CD8-positive, alpha-beta memory T cell (primary cell): ENCODE measurements at regions not wholly inside any gene's neighbourhood (a gene's known extent, or its start where the extent isn't known, plus 50 kb on each side); places are given as distances from the start of the nearest gene placed in this dataset.
A peak's percentile ranks its signal among the peaks of the same experiment; 100 is the strongest.
"Not testable (repeated sequence)": the region's sequence is repeated elsewhere in the genome, so short reads cannot be mapped to it uniquely, and the experiment has no call there.

Source experiments
- CTCF ChIA-PET: fragments of 350-600 bp; sonication (Branson Sonifier 250); formaldehyde crosslinking; loops from one replicate; lab custom pipeline; 2021; ENCODE audit warnings: antibody characterized with exemption; lab: Charles Lee
- POLR2A ChIA-PET: fragments of 350-600 bp; sonication (Branson Sonifier 250); formaldehyde crosslinking; loops from one replicate; lab custom pipeline; 2021; ENCODE audit warnings: antibody characterized with exemption; lab: Charles Lee
- DNase-seq, 5 donors: peaks; one replicate each; pipeline versions ENCODE4 v3.0.0 to v3.0.0-alpha.2; 2020 to 2022; ENCODE audit warnings: mixed read lengths in 1 of 5
- H3K27ac ChIP-seq: one replicate; pipeline ENCODE4 v1.7.0; 2013; ENCODE audit warnings: low read depth, mild to moderate bottlenecking, low read length, moderate library complexity
- H3K27me3 ChIP-seq: 2 replicates; pipeline ENCODE4 v1.7.0; 2013; ENCODE audit warnings: low read length, mild to moderate bottlenecking; ENCODE audit not compliant: insufficient read depth, poor library complexity, severe bottlenecking
- H3K36me3 ChIP-seq: 2 replicates; pipeline ENCODE4 v1.7.0; 2013; ENCODE audit warnings: mild to moderate bottlenecking, low read length, moderate library complexity; ENCODE audit not compliant: insufficient read depth
- H3K4me1 ChIP-seq: 2 replicates; pipeline ENCODE4 v1.7.0; 2013; ENCODE audit warnings: mild to moderate bottlenecking, low read length, moderate library complexity; ENCODE audit not compliant: insufficient read depth
- H3K4me3 ChIP-seq: 2 replicates; pipeline ENCODE4 v1.7.0; 2013; ENCODE audit warnings: mild to moderate bottlenecking, low read length
- H3K9me3 ChIP-seq: 2 replicates; pipeline ENCODE4 v1.7.0; 2013; ENCODE audit warnings: mild to moderate bottlenecking, low read length
- H3K27ac Mint-ChIP-seq, 8 donors: one replicate each; pipeline ENCODE4 v1.8.0; 2020 to 2021; ENCODE audit warnings: mixed read lengths in 8 of 8, mild to moderate bottlenecking in 6 of 8, inconsistent platforms in 3 of 8, moderate library complexity in 3 of 8
- H3K27me3 Mint-ChIP-seq, 2 donors: one replicate each; pipeline ENCODE4 v1.8.0; 2020 to 2021; ENCODE audit warnings: mixed read lengths in 2 of 2, mild to moderate bottlenecking in 1 of 2, moderate library complexity in 1 of 2
- H3K36me3 Mint-ChIP-seq, 3 donors: one replicate each; pipeline ENCODE4 v1.8.0; 2020 to 2021; ENCODE audit warnings: mixed read lengths in 3 of 3, inconsistent platforms in 1 of 3, mild to moderate bottlenecking in 1 of 3
- H3K4me1 Mint-ChIP-seq, 3 donors: one replicate each; pipeline ENCODE4 v1.8.0; 2020 to 2021; ENCODE audit warnings: mixed read lengths in 3 of 3, inconsistent platforms in 1 of 3, mild to moderate bottlenecking in 1 of 3
- H3K4me3 Mint-ChIP-seq, 7 donors: one replicate each; pipeline ENCODE4 v1.8.0; 2020 to 2021; ENCODE audit warnings: mixed read lengths in 7 of 7, mild to moderate bottlenecking in 6 of 7, moderate library complexity in 4 of 7, inconsistent platforms in 2 of 7
- H3K9me3 Mint-ChIP-seq, 5 donors: one replicate each; pipeline ENCODE4 v1.8.0; 2020 to 2022; ENCODE audit warnings: mixed read lengths in 5 of 5, mild to moderate bottlenecking in 3 of 5, moderate library complexity in 2 of 5, inconsistent platforms in 1 of 5

DNA sequence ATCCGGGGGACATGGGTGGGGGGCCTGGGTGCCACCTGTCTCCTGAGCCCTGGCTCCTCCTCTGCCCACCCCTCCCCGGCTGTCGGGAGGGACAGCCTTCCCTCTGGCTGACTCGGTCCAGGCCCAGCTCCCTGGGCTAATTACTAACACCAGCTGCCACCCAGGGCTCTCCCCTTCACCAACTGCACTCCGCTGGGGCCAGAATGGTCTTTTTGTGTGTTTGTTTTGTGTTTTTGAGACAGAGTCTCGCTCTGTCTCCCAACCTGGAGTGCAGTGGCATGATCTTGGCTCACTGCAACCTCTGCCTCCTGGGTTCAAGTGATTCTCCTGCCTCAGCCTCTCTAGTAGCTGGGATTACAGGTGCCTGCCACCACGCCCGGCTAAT, 126.9 kb upstream of the SMURF2 start:
- H3K4me3 Mint-ChIP-seq: peak overlapping the region in 1 of 7 donors; percentile 37
- DNase-seq, CTCF ChIA-PET, H3K9me3 Mint-ChIP-seq, H3K27me3 Mint-ChIP-seq, H3K9me3 ChIP-seq, H3K27me3 ChIP-seq, H3K27ac ChIP-seq, H3K36me3 ChIP-seq, H3K4me3 ChIP-seq, POLR2A ChIA-PET, H3K4me1 ChIP-seq: not testable (repeated sequence)
- peaks cover 2 to 55% (median 4%) of the 10 kb centered on the region in 3 donors for H3K36me3 Mint-ChIP-seq
- peaks cover 11 to 18% (median 17%) of the 10 kb centered on the region in 3 donors for H3K4me1 Mint-ChIP-seq
- H3K27ac Mint-ChIP-seq: peak overlapping the region in 1 of 8 donors; percentile 78

DNA sequence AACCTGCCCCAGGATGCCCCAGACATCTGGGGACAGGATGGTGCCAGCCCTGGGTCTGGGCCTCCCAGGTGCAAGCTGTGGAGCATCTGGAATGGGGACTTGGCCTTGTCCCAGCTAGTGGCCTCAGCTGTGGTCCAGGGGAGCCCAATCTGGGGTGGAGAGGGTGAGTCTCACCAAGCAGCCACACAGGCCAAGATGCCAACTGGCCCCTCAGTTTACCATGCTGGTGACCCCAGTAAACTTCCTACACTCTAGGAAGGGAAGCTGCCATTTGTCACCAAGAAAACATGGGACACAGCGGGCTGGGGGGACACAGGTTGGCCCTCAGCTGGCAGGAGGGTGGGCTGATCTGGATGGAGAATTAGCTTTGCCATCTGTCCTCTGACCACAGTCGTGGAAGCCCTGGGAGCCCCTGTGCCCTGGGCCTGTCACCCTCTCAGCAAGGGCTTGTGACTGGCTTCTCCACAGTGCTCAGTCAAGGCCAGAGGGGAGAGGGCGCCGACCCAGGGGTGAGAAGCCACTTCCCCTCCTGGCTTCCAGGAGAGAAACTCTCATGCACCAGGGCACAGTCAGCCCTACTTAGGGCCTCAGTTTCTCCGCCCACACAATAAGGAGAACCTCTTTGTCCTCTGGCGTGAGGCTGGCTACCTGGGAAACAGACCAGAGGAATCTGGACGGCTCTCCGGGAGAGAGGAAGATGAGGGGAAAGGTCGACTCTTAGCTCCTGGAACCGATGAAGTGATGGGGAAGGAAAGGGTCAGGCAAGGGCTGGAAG, 126.4 kb upstream of the SMURF2 start:
- ChIA-PET CTCF (no interaction called here), POLR2A (no interaction called here)
- Histone ChIP-seq H3K9me3 (no peaks in the 10 kb centered on the region), H3K36me3 (peaks cover 10% of the 10 kb centered on the region), H3K27ac (no peak overlapping the region), H3K4me3 (no peak overlapping the region), H3K4me1 (peaks cover 6% of the 10 kb centered on the region), H3K27me3 (no peaks in the 10 kb centered on the region)
- no peak for DNase-seq
- no peak overlapping the region for H3K27ac Mint-ChIP-seq
- peaks cover 11 to 16% (median 15%) of the 10 kb centered on the region in 3 donors for H3K4me1 Mint-ChIP-seq
- H3K27me3 Mint-ChIP-seq: no peaks in the 10 kb centered on the region
- peaks cover 2 to 59% (median 4%) of the 10 kb centered on the region in 3 donors for H3K36me3 Mint-ChIP-seq
- peaks cover 0 to 1% (median 0%) of the 10 kb centered on the region in 5 donors for H3K9me3 Mint-ChIP-seq
- H3K4me3 Mint-ChIP-seq: no peak overlapping the region

DNA sequence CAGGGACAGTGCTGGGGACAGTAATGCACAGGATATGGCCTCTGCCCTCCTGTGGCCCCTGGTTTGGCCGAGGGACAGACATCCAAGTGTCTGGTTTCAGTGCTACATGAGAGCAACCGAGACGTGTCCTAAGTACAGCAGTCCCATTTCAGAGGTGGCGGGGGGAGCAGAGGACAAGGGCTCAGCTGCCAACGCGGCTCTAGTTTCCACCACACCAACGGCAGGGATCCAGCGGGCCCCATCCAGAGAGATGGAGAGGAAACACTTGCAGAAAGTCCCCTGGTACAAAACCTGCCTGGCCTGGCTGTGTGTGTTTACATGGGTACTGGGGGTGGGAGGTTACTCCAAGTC, 125.8 kb upstream of the SMURF2 start:
- CTCF ChIA-PET: interaction anchor here (0.9 kb wide), 1 partner anchor 11 kb away, joined by 4 read pairs; no protein-coding TSS in a partner anchor

DNA sequence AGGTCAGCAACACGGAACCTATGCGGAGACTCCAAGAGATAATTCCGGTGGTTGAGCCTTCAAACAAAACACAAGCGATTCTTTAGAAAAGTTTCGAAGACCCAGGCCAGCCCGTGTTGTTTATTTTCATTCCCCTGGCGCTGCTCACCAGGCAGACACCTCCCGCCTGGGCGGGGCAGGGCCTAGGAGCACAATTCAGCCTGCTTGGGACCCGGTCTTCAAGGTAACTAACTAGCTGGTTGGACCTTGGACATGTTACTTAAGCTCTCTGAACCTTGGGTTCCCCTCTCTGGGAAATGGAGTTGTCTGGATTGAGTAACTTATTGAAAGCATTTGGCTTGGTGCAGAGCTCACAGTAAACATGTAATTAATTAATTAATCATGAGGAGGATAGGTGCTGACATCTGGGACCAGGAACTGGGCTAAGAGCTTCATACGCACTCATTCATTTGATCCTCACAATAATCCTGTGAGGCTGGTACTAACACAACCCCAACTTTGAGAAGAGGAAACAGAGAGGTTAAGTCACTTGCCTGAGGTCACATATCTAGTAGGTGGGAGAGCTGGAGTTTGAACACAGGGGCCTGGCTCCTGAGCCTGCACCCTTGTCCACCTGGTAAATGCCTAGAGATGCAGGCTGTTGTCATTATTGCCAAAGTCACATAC, 125.3 kb upstream of the SMURF2 start:
- ChIA-PET CTCF (interaction anchor here (0.9 kb wide), 1 partner anchor 10 kb away, joined by 4 read pairs; no protein-coding TSS in a partner anchor), POLR2A (no interaction called here)
- no peak overlapping the region for H3K4me3 Mint-ChIP-seq
- Histone ChIP-seq H3K4me1 (no peaks in the 10 kb centered on the region), H3K4me3 (no peak overlapping the region), H3K9me3 (no peaks in the 10 kb centered on the region), H3K27me3 (no peaks in the 10 kb centered on the region), H3K36me3 (peaks cover 10% of the 10 kb centered on the region), H3K27ac (no peak overlapping the region)
- H3K36me3 Mint-ChIP-seq: peaks cover 2 to 52% (median 4%) of the 10 kb centered on the region in 3 donors
- no peaks in the 10 kb centered on the region for H3K27me3 Mint-ChIP-seq
- H3K9me3 Mint-ChIP-seq: peaks cover 0 to 1% (median 0%) of the 10 kb centered on the region in 5 donors
- peaks cover 6 to 9% (median 8%) of the 10 kb centered on the region in 3 donors for H3K4me1 Mint-ChIP-seq
- no peak for DNase-seq
- H3K27ac Mint-ChIP-seq: peak overlapping the region in 3 of 8 donors; percentile 27 to 84 (median 32)

More for the DNA sequence above, 125.8 kb upstream of the SMURF2 start:
- H3K36me3 ChIP-seq: peaks cover 10% of the 10 kb centered on the region
- Mint-ChIP-seq H3K27ac (peak overlapping the region in 1 of 8 donors; percentile 27), H3K4me1 (peaks cover 7 to 11% (median 10%) of the 10 kb centered on the region in 3 donors), H3K9me3 (peaks cover 0 to 1% (median 0%) of the 10 kb centered on the region in 5 donors), H3K4me3 (no peak overlapping the region), H3K27me3 (no peaks in the 10 kb centered on the region), H3K36me3 (peaks cover 2 to 55% (median 4%) of the 10 kb centered on the region in 3 donors)
- no peaks in the 10 kb centered on the region for H3K9me3 ChIP-seq
- no peak for DNase-seq
- H3K27ac ChIP-seq: no peak overlapping the region
- POLR2A ChIA-PET: no interaction called here
- H3K4me1 ChIP-seq: peaks cover 2% of the 10 kb centered on the region
- no peaks in the 10 kb centered on the region for H3K27me3 ChIP-seq
- no peak overlapping the region for H3K4me3 ChIP-seq

DNA sequence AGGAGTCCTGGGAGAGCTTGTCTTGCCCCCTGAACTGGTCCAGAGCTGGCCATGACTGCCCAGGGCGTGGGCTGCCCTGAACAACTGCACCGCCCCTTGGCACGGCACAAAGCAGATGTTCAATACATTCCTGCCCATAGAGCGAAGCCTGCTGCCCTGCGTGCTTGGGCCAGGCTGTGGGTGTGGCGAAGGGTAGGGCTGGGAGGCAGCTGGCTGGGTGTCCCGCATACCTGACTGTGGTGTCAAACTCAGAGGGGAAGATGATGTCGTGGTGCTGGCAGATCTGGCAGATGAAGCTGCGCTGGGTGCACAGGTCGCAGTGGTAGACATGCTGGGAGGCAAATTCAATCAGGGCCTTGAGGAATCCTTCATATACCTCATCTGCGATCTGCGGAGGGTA, 124.2 kb upstream of the SMURF2 start:
- peaks cover 10% of the 10 kb centered on the region for H3K36me3 ChIP-seq
- no peak for DNase-seq
- Mint-ChIP-seq H3K9me3 (peaks cover 0 to 1% (median 0%) of the 10 kb centered on the region in 5 donors), H3K4me3 (no peak overlapping the region), H3K36me3 (peaks cover 0 to 45% (median 0%) of the 10 kb centered on the region in 3 donors), H3K4me1 (peaks cover 6 to 12% (median 8%) of the 10 kb centered on the region in 3 donors), H3K27me3 (no peaks in the 10 kb centered on the region), H3K27ac (peak overlapping the region in 1 of 8 donors; percentile 50)
- no peaks in the 10 kb centered on the region for H3K9me3 ChIP-seq
- ChIA-PET POLR2A (no interaction called here), CTCF (no interaction called here)
- H3K27ac ChIP-seq: no peak overlapping the region
- no peaks in the 10 kb centered on the region for H3K4me1 ChIP-seq
- H3K4me3 ChIP-seq: no peak overlapping the region
- H3K27me3 ChIP-seq: no peaks in the 10 kb centered on the region

DNA sequence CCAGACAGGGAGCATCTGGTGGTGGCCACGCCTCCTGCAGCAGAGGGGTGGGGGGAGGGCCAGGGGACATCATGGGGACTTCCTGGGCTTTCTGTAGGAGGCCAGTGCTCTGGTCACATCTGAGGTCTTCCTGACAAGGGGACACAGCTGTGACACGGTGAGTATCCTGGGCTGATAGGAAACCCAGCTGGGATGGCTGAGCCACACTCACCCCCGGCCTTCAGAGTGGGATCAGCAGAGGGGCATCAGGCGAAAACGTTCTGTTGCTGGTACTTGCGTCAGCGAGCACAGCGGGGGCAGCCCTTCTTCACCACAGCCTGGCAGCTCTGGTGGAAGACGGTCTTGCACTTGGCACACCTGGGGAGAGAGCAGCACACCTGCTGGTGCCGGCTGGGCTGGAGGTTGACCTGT, 122.9 kb upstream of the SMURF2 start:
- no peak for DNase-seq
- H3K27ac ChIP-seq: no peak overlapping the region
- peaks cover 0 to 1% (median 0%) of the 10 kb centered on the region in 5 donors for H3K9me3 Mint-ChIP-seq
- H3K9me3 ChIP-seq: no peaks in the 10 kb centered on the region
- no peaks in the 10 kb centered on the region for H3K27me3 Mint-ChIP-seq
- no peak overlapping the region for H3K4me3 ChIP-seq
- CTCF ChIA-PET: no interaction called here
- H3K27me3 ChIP-seq: no peaks in the 10 kb centered on the region
- peak overlapping the region in 1 of 7 donors; percentile 33 for H3K4me3 Mint-ChIP-seq
- POLR2A ChIA-PET: no interaction called here
- peaks cover 0 to 40% (median 0%) of the 10 kb centered on the region in 3 donors for H3K36me3 Mint-ChIP-seq
- H3K4me1 ChIP-seq: peaks cover 6% of the 10 kb centered on the region
- peaks cover 10% of the 10 kb centered on the region for H3K36me3 ChIP-seq
- H3K27ac Mint-ChIP-seq: no peak overlapping the region
- H3K4me1 Mint-ChIP-seq: peaks cover 6 to 20% (median 11%) of the 10 kb centered on the region in 3 donors

DNA sequence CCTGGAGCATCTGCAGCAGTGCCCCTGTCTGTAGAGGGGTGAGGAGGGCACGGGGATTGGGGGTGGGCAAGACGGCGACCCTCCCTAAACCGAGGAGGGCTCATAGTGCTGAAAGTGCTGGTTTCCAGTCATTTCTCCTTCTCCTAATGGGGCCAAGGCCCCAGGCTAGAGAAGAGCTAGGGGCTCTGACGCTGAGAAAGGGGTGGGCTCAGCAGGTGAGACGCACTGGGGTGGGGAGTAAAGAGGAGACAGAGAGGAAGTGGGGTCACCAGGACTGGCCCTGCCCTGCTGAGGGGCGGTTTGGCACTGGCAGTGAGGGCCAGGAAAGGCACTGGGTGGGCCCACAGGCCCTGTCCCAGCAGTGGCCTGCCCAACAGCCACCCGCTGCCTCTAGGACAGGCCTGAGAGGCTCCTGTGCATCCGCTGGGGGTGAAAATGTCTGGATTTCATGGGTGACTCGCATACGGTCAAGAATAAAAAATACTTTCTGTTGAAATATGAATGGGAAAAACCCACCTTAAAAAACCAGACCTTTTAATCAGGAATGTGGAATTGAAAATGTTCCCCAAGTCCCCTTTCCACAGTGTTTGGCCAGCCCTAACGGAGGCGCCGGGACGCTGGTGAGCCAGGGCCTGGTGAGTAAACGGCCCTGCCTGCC, 122.4 kb upstream of the SMURF2 start:
- CTCF ChIA-PET: no interaction called here
- Histone ChIP-seq H3K9me3 (no peaks in the 10 kb centered on the region), H3K27me3 (no peaks in the 10 kb centered on the region), H3K27ac (no peak overlapping the region), H3K36me3 (peaks cover 10% of the 10 kb centered on the region), H3K4me3 (no peak overlapping the region), H3K4me1 (peaks cover 10% of the 10 kb centered on the region)
- DNase-seq: no peak
- POLR2A ChIA-PET: no interaction called here
- H3K9me3 Mint-ChIP-seq: peaks cover 0 to 1% (median 0%) of the 10 kb centered on the region in 5 donors
- peaks cover 0 to 40% (median 0%) of the 10 kb centered on the region in 3 donors for H3K36me3 Mint-ChIP-seq
- H3K27ac Mint-ChIP-seq: peak overlapping the region in 1 of 8 donors; percentile 36
- no peaks in the 10 kb centered on the region for H3K27me3 Mint-ChIP-seq
- H3K4me3 Mint-ChIP-seq: no peak overlapping the region
- H3K4me1 Mint-ChIP-seq: peaks cover 6 to 24% (median 13%) of the 10 kb centered on the region in 3 donors
